ENCODE measurements at regions not wholly inside any gene's neighbourhood (a gene's known extent, or its start where the extent isn't known, plus 50 kb on each side); places are given as distances from the start of the nearest gene placed in this dataset.
"Not testable (repeated sequence)": the region's sequence is repeated elsewhere in the genome, so short reads cannot be mapped to it uniquely, and the experiment has no call there.

GRCh38 chr3:38966811-38967692, 84.7 kb downstream of the SCN11A start:
- FAIRE-seq (no peak), DNase-seq (ENCODE audit: insufficient read length, low spot score) (no peak)

- no peak for DNase-seq (ENCODE audit: insufficient read length, low spot score)
Observed at GRCh38 chr3:38964646-38965045, 87.1 kb downstream of the SCN11A start.

GRCh38 chr3:38964204-38964603, 87.5 kb downstream of the SCN11A start:
- no peak for DNase-seq (ENCODE audit: insufficient read length, low spot score)
- FAIRE-seq: no peak

More at GRCh38 chr3:38964646-38965045, 87.1 kb downstream of the SCN11A start:
- no peak for FAIRE-seq

- DNase-seq (ENCODE audit: insufficient read length, low spot score) (peak; percentile 27), FAIRE-seq (no peak)
Observed at GRCh38 chr3:38960953-38961622, 90.7 kb downstream of the SCN11A start.

- DNase-seq (ENCODE audit: insufficient read length, low spot score) (no peak), FAIRE-seq (no peak)
Observed at GRCh38 chr3:38960042-38960622, 91.6 kb downstream of the SCN11A start.

- no peak for FAIRE-seq
- no peak for DNase-seq (ENCODE audit: insufficient read length, low spot score)
Observed at GRCh38 chr3:38958026-38958720, 93.6 kb downstream of the SCN11A start.

GRCh38 chr3:38957296-38957695, 94.4 kb downstream of the SCN11A start:
- DNase-seq (ENCODE audit: insufficient read length, low spot score): no peak
- no peak for FAIRE-seq

GRCh38 chr3:38952721-38953120, 99.0 kb downstream of the SCN11A start:
- no peak for DNase-seq (ENCODE audit: insufficient read length, low spot score)
- no peak for FAIRE-seq

- not testable (repeated sequence) for DNase-seq (ENCODE audit: insufficient read length, low spot score); FAIRE-seq
Observed at GRCh38 chr3:38951167-38951566, 100.6 kb downstream of the SCN11A start.

- no peak for DNase-seq (ENCODE audit: insufficient read length, low spot score)
- FAIRE-seq: no peak
Observed at GRCh38 chr3:38950581-38950980, 101.2 kb downstream of the SCN11A start.

- DNase-seq (ENCODE audit: insufficient read length, low spot score) (no peak), FAIRE-seq (no peak)
Observed at GRCh38 chr3:38949994-38950393, 101.8 kb downstream of the SCN11A start.

- DNase-seq (ENCODE audit: insufficient read length, low spot score) (no peak), FAIRE-seq (no peak)
Observed at GRCh38 chr3:38940394-38940793, 111.3 kb downstream of the SCN11A start.

- no peak for DNase-seq (ENCODE audit: insufficient read length, low spot score)
- no peak for FAIRE-seq
Observed at GRCh38 chr3:38925351-38925750, 109.3 kb upstream of the SCN10A start.

- DNase-seq (ENCODE audit: insufficient read length, low spot score) (no peak), FAIRE-seq (no peak)
Observed at GRCh38 chr3:38916706-38917105, 100.7 kb upstream of the SCN10A start.

- DNase-seq (ENCODE audit: insufficient read length, low spot score): no peak
- FAIRE-seq: no peak
Observed at GRCh38 chr3:38907426-38907825, 91.4 kb upstream of the SCN10A start.

GRCh38 chr3:38890426-38890825, 74.4 kb upstream of the SCN10A start:
- DNase-seq (ENCODE audit: insufficient read length, low spot score) (no peak), FAIRE-seq (no peak)

GRCh38 chr3:38878646-38879045, 62.6 kb upstream of the SCN10A start:
- DNase-seq (ENCODE audit: insufficient read length, low spot score): no peak
- no peak for FAIRE-seq
